ENCODE measurements at regions not wholly inside any gene's neighbourhood (a gene's known extent, or its start where the extent isn't known, plus 50 kb on each side); places are given as distances from the start of the nearest gene placed in this dataset.
A peak's percentile ranks its signal among the peaks of the same experiment; 100 is the strongest.

DNA sequence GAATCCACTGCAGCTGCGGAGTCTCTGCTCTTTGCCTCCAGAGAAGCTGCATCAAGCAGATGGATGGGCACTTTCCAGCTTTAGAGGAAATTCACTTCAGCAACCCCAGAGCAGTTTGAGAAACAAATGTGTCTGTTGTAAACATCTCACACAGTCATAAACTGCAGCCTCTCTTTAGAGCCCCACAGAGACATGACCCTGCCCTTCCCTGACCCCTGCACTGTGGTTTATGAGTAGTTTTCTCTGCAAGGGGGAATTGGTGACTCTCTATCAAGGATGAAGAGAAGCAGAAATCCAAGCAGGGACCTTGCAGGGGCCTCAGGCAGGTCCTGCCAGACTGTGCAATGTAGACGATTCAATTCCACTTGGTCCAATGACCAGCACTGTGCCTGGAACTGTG lies 160.2 kb downstream of the SH2D4B start:
- TF ChIP-seq, protein P1, sequence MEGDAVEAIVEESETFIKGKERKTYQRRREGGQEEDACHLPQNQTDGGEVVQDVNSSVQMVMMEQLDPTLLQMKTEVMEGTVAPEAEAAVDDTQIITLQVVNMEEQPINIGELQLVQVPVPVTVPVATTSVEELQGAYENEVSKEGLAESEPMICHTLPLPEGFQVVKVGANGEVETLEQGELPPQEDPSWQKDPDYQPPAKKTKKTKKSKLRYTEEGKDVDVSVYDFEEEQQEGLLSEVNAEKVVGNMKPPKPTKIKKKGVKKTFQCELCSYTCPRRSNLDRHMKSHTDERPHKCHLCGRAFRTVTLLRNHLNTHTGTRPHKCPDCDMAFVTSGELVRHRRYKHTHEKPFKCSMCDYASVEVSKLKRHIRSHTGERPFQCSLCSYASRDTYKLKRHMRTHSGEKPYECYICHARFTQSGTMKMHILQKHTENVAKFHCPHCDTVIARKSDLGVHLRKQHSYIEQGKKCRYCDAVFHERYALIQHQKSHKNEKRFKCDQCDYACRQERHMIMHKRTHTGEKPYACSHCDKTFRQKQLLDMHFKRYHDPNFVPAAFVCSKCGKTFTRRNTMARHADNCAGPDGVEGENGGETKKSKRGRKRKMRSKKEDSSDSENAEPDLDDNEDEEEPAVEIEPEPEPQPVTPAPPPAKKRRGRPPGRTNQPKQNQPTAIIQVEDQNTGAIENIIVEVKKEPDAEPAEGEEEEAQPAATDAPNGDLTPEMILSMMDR (IDR thresholded peaks at IDR 0.05 in 4 of 5, conservative IDR thresholded peaks at IDR 0.05 in 1 of 5): no peak
- no peak for TF ChIP-seq POLR2A (IDR thresholded peaks at IDR 0.05)
- H3K27ac ChIP-seq: no peak overlapping the region
- H3K4me3 ChIP-seq: no peak overlapping the region
- no peak for DNase-seq
- in situ Hi-C loops (cut with MboI; ENCODE audit: low sequenced_read_pairs in 4 of 4): no loop called here
- no peaks in the 10 kb centered on the region for H3K36me3 ChIP-seq
- no peaks in the 10 kb centered on the region for H3K27me3 ChIP-seq
- intact Hi-C loops (cut with DNase I; ENCODE audit: low total_unique reads): no loop called here
- H3K4me1 ChIP-seq: peaks cover 0 to 6% of the 10 kb centered on the region in 2 donors
- no peak for ATAC-seq
- H3K9me3 ChIP-seq: no peaks in the 10 kb centered on the region

DNA sequence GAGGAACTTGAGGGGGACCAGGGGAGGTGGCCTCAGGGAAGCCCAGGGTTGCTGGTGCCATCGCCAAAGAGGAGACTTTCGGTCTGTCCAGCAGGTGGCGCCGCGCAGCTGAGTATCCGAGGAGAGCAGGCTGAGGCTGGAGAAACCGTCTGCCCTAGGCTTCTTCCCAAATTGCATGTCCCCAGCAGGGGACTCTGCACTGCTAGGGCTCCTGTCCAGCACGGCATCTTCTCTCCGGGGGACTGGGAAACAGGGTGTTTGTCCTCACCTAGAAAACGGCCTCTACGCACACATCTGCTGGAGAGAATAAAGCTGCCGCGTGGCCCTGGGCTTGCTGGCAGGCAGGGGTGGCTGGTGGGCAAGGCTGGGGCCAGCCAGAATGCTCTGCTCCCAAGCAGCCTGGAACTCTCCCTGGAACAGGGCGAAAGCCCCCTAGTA lies 161.9 kb downstream of the SH2D4B start:
- H3K27ac ChIP-seq: no peak overlapping the region
- H3K4me1 ChIP-seq: peaks cover 0 to 6% of the 10 kb centered on the region in 2 donors
- H3K4me3 ChIP-seq: no peak overlapping the region
- DNase-seq (peak; percentile 34 to 42), ATAC-seq (peak; percentile 50 to 53)
- H3K27me3 ChIP-seq: no peaks in the 10 kb centered on the region
- TF ChIP-seq, protein P1 (IDR thresholded peaks at IDR 0.05 in 4 of 5, conservative IDR thresholded peaks at IDR 0.05 in 1 of 5): peak; percentile 5 to 70 (median 53)
- TF ChIP-seq POLR2A (IDR thresholded peaks at IDR 0.05): no peak
- intact Hi-C loops (cut with DNase I; ENCODE audit: low total_unique reads): no loop called here
- no peaks in the 10 kb centered on the region for H3K36me3 ChIP-seq
- in situ Hi-C loops (cut with MboI; ENCODE audit: low sequenced_read_pairs in 4 of 4): no loop called here
- no peaks in the 10 kb centered on the region for H3K9me3 ChIP-seq

DNA sequence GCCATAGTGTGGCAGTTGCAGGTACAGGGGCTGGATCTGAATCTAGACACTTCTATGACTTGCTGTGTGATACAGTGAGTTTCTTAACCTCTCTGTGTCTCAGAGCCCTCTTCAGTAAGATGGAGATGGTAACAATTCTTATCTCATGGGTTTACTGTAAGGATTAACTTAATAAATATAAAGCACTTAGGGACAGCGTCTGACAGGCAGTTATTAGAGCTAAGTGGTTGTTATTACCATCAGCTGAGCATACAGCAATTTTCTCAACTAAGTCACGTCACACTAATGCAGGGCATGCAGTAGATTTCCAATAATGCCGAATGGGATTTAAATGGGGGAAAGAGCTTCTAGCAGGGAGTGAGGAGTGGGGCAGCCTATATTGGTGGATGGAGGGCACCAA lies 162.6 kb downstream of the SH2D4B start:
- peaks cover 0 to 6% of the 10 kb centered on the region in 2 donors for H3K4me1 ChIP-seq
- no peak for TF ChIP-seq POLR2A (IDR thresholded peaks at IDR 0.05)
- TF ChIP-seq, protein P1 (IDR thresholded peaks at IDR 0.05 in 4 of 5, conservative IDR thresholded peaks at IDR 0.05 in 1 of 5): no peak
- H3K9me3 ChIP-seq: no peaks in the 10 kb centered on the region
- intact Hi-C loops (cut with DNase I; ENCODE audit: low total_unique reads) (no loop called here), in situ Hi-C loops (cut with MboI; ENCODE audit: low sequenced_read_pairs in 4 of 4) (no loop called here)
- no peaks in the 10 kb centered on the region for H3K36me3 ChIP-seq
- no peak overlapping the region for H3K4me3 ChIP-seq
- no peak overlapping the region for H3K27ac ChIP-seq
- no peak for DNase-seq
- H3K27me3 ChIP-seq: no peaks in the 10 kb centered on the region
- no peak for ATAC-seq

DNA sequence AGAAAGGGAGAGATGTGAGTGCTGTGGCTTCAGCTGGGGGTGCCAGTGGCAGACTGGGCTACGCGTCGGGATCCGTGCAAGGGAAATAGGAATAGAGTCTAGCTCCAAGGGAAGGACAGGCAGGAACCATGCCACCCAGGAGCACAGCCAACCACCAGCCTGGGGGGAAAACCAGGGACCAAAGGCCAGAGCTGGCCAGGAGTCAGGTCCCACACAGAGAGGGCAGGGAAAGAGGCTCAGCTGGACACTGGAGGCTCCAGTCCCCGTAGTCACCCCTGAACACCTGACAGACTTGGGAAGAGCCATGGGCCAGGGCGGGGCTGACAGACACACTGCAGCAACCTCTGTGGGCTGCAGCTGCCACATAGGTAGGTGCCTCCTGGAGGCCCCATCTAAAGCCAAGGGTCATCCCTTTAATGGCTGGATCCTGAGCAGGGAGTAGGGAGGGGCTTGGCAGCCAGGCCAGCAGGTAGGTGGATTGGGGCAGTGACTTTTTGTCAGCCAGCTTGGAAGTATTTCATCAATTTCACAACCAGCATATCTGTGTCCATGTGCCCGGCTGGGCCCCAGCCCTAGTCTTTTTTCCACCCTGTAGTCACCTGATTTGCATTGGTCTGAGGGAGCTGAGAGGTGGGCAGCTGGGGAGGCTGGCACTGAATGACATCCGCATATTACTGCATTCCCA lies 163.2 kb downstream of the SH2D4B start:
- Histone ChIP-seq H3K4me3 (no peak overlapping the region), H3K4me1 (peaks cover 0 to 6% of the 10 kb centered on the region in 2 donors), H3K27ac (no peak overlapping the region), H3K36me3 (no peaks in the 10 kb centered on the region), H3K27me3 (no peaks in the 10 kb centered on the region), H3K9me3 (no peaks in the 10 kb centered on the region)
- intact Hi-C loops (cut with DNase I; ENCODE audit: low total_unique reads): no loop called here
- ATAC-seq: no peak
- no peak for DNase-seq
- TF ChIP-seq, protein P1 (IDR thresholded peaks at IDR 0.05 in 4 of 5, conservative IDR thresholded peaks at IDR 0.05 in 1 of 5): no peak
- TF ChIP-seq POLR2A (IDR thresholded peaks at IDR 0.05): no peak
- in situ Hi-C loops (cut with MboI; ENCODE audit: low sequenced_read_pairs in 4 of 4): no loop called here

DNA sequence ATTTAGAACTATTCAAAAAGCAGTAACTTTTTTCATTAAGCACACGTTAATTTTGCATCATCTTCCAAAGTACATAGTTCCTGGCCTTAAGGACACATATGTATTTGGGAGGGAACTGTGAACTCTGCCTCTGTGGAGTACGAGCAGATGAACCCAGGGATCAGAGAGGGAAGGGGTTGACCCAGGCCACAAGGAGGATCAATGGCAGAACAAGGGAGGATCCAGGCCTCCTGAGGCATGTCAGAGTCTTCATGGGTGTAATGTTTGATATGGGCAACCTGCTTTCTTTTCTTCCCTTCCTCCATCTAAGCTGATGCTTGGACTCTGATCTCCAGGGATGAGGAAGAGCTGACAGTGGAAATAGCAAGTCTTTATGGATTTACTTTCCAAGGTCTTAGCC lies 164.0 kb downstream of the SH2D4B start:
- intact Hi-C loops (cut with DNase I; ENCODE audit: low total_unique reads): no loop called here
- peaks cover 0 to 6% of the 10 kb centered on the region in 2 donors for H3K4me1 ChIP-seq
- no peak for DNase-seq
- in situ Hi-C loops (cut with MboI; ENCODE audit: low sequenced_read_pairs in 4 of 4): no loop called here
- H3K36me3 ChIP-seq: no peaks in the 10 kb centered on the region
- H3K4me3 ChIP-seq: no peak overlapping the region
- no peaks in the 10 kb centered on the region for H3K9me3 ChIP-seq
- no peak for ATAC-seq
- no peak overlapping the region for H3K27ac ChIP-seq
- TF ChIP-seq POLR2A (IDR thresholded peaks at IDR 0.05): no peak
- TF ChIP-seq, protein P1 (IDR thresholded peaks at IDR 0.05 in 4 of 5, conservative IDR thresholded peaks at IDR 0.05 in 1 of 5): no peak
- no peaks in the 10 kb centered on the region for H3K27me3 ChIP-seq
